Aorta (tissue), 5 donors: ENCODE measurements at regions not wholly inside any gene's neighbourhood (a gene's known extent, or its start where the extent isn't known, plus 50 kb on each side); places are given as distances from the start of the nearest gene placed in this dataset.
"Not testable (repeated sequence)": the region's sequence is repeated elsewhere in the genome, so short reads cannot be mapped to it uniquely, and the experiment has no call there.

Experiments used
- ATAC-seq: fragments of 200-7000 bp; cut with Tn5 transposase; one replicate; pipeline ENCODE4 v1.9.1; 2022; ENCODE audit warnings: moderate library complexity; ENCODE audit not compliant: low FRiP score
- DNase-seq, 2 donors: peaks; one replicate each; pipeline ENCODE4 v3.0.0-alpha.2; 2020
- H3K27ac ChIP-seq, 2 donors: one replicate each; pipeline ENCODE4 v1.5.1; 2013; ENCODE audit warnings: low read length in 2 of 2, mild to moderate bottlenecking in 2 of 2, moderate library complexity in 2 of 2, control low read depth in 1 of 2, inconsistent platforms in 1 of 2, low read depth in 1 of 2
- H3K27me3 ChIP-seq, 2 donors: one replicate each; pipeline ENCODE4 v1.6.1; 2013; ENCODE audit warnings: control low read depth in 1 of 2, low read length in 1 of 2, mild to moderate bottlenecking in 1 of 2, moderate library complexity in 1 of 2; ENCODE audit not compliant: insufficient read depth in 2 of 2, control insufficient read depth in 1 of 2
- H3K36me3 ChIP-seq, 2 donors: one replicate each; pipeline ENCODE4 v1.6.1; 2013; ENCODE audit warnings: control low read depth in 1 of 2, low read length in 1 of 2, mild to moderate bottlenecking in 1 of 2; ENCODE audit not compliant: insufficient read depth in 2 of 2, control insufficient read depth in 1 of 2
- H3K4me1 ChIP-seq, 2 donors: one replicate each; pipeline ENCODE4 v1.6.1; 2013; ENCODE audit warnings: low read length in 2 of 2, control low read depth in 1 of 2, mild to moderate bottlenecking in 1 of 2, moderate library complexity in 1 of 2; ENCODE audit not compliant: insufficient read depth in 2 of 2, control insufficient read depth in 1 of 2
- H3K4me3 ChIP-seq, 2 donors: one replicate each; pipeline ENCODE4 v1.5.1; 2013; ENCODE audit warnings: low read length in 2 of 2, control low read depth in 1 of 2, mild to moderate bottlenecking in 1 of 2
- H3K9me3 ChIP-seq: one replicate; pipeline ENCODE4 v1.6.1; 2013; ENCODE audit warnings: mild to moderate bottlenecking, low read length; ENCODE audit not compliant: control insufficient read depth
- WGBS, 2 donors: extraction: QIAGEN DNeasy Blood & Tissue Kit; methylation state at CpG; one replicate each; pipeline ENCODE4 v1.1.7; 2013; 5-methylcytosine and 5-hydroxymethylcytosine counted together
- intact Hi-C, 2 donors: fragments of 100-400 bp; cut with DNase I; formaldehyde crosslinking; loops; one replicate each; pipeline versions ENCODE4 v1.14.2 to v1.15.0; 2022
- donor health status: healthy with polysubstance abuse.
- donor health status: Bipolar disorder and iron deficiency.
- donor health status: DM: no; HTN: no; CAD: no.
- donor health status: DM: no; HTN: no; CAD: no.
- donor health status: DM: yes; HTN: yes; CAD: no.

DNA sequence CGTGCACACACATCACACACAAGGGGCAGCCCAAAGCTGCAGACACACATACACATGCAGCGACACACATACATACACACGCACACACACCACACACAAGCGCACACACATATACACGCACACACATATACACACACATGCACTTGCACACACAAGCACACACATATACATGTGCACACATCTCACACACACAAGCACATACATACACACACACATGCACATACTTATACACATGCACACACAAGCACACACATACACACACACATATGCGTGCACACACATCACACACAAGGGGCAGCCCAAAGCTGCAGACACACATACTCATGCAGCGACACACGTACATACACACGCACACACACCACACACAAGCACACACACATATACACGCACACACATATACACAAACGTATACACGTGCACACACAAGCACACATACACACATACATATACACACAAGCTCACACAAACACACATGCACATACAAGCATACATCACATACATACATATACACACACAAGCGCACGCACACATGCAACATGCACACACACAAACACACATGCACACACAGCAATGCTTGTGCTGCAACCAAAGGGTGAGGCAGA lies 178.8 kb upstream of the PFKP start:
- no peaks in the 10 kb centered on the region for H3K36me3 ChIP-seq
- no peaks in the 10 kb centered on the region for H3K4me1 ChIP-seq
- intact Hi-C loops, result no loop called here
- WGBS, 2 donors, result 97% methylated on average over 14 of the region's 14 CpGs
- no peak overlapping the region for H3K4me3 ChIP-seq
- ATAC-seq, result no peak
- peaks cover 2% of the 10 kb centered on the region for H3K9me3 ChIP-seq
- no peak for DNase-seq
- H3K27me3 ChIP-seq, result no peaks in the 10 kb centered on the region
- H3K27ac ChIP-seq, result no peak overlapping the region

DNA sequence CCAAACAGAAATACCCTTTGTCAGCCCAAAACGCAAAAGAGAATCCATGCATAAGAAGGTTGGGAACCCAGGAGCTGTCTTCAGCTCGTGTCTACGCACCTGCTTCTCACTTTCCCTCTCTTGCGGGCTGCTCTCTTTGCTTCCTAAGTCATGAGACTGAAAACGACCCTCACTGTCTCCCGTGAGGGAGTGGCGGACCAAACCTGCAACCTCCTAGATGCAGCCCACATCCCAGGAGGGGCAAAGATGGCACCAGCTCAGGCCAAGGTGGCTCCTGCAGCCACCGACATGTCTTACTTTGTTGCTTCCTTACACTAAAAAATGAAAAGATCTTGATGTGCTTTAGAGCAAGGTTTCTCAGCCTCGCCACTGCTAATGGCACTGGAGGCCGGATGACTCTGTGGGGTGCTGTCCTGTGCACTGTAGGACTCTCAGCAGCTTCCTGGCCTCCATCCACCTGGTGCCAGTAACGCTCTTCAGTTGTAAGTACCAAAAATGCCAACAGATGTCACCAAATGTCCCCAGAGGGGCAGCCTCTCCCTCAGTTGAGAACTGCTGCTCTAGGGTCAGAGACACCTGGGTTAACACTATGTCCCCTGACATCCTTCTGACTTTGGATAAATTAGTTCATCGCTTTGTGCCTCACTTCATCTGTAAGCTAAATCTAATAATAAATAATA lies 179.8 kb upstream of the PFKP start:
- Histone ChIP-seq H3K9me3 (peaks cover 2% of the 10 kb centered on the region), H3K27ac (no peak overlapping the region), H3K27me3 (no peaks in the 10 kb centered on the region), H3K4me3 (no peak overlapping the region), H3K4me1 (no peaks in the 10 kb centered on the region), H3K36me3 (no peaks in the 10 kb centered on the region)
- 84% methylated on average over 12 of the region's 12 CpGs for WGBS, 2 donors
- DNase-seq (no peak), ATAC-seq (no peak)
- intact Hi-C loops, result no loop called here

DNA sequence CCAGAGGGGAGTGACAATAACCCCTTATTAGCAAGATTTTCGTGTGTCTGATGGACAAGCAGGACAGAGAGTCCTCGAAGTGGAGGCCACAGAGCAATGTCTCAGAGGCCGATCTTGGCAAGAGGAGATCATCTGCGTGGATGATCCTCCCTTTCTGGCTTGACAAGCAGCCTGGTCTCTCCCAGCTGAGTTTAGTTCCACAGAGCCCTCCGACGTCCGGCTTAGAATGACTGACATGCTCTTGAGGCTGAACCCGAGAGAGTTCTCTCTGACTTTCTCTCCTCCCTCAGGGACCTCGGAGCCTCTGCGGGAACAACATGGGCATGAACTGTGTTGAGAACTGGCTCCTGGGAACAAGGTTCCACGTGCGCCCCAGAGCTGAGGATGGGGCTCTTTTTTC lies 180.7 kb upstream of the PFKP start:
- Histone ChIP-seq H3K4me3 (no peak overlapping the region), H3K36me3 (no peaks in the 10 kb centered on the region), H3K4me1 (no peaks in the 10 kb centered on the region), H3K27ac (no peak overlapping the region), H3K27me3 (no peaks in the 10 kb centered on the region), H3K9me3 (peaks cover 2% of the 10 kb centered on the region)
- 62 to 65% methylated on average over 12 of the region's 12 CpGs for WGBS, 2 donors
- DNase-seq, result no peak
- intact Hi-C loops, result no loop called here
- no peak for ATAC-seq

GRCh38 chr10:2885288-2886278 lies 181.8 kb upstream of the PFKP start:
- no peaks in the 10 kb centered on the region for H3K4me1 ChIP-seq
- H3K27me3 ChIP-seq, result no peaks in the 10 kb centered on the region
- no peak for ATAC-seq
- no peaks in the 10 kb centered on the region for H3K36me3 ChIP-seq
- H3K4me3 ChIP-seq, result no peak overlapping the region
- H3K27ac ChIP-seq, result no peak overlapping the region
- no peak for DNase-seq
- intact Hi-C loops, result no loop called here
- WGBS, 2 donors, result 77 to 79% methylated on average over 10 of the region's 10 CpGs
- H3K9me3 ChIP-seq, result peaks cover 2% of the 10 kb centered on the region

GRCh38 chr10:2883983-2884540 lies 183.3 kb upstream of the PFKP start:
- H3K4me3 ChIP-seq, ATAC-seq, H3K9me3 ChIP-seq, intact Hi-C loops, H3K27me3 ChIP-seq, H3K36me3 ChIP-seq, H3K27ac ChIP-seq, DNase-seq, H3K4me1 ChIP-seq: not testable (repeated sequence)
- WGBS, 2 donors, result 69 to 74% methylated on average over 4 of the region's 4 CpGs

- no peak overlapping the region for H3K27ac ChIP-seq
- ATAC-seq, result no peak
- intact Hi-C loops, result no loop called here
- no peaks in the 10 kb centered on the region for H3K27me3 ChIP-seq
- peaks cover 2% of the 10 kb centered on the region for H3K9me3 ChIP-seq
- no peaks in the 10 kb centered on the region for H3K36me3 ChIP-seq
- WGBS, 2 donors, result 53% methylated on average over 1 of the region's 1 CpG
- no peak overlapping the region for H3K4me3 ChIP-seq
- no peak for DNase-seq
- H3K4me1 ChIP-seq, result no peaks in the 10 kb centered on the region
Measured at GRCh38 chr10:2883238-2883637, 184.1 kb upstream of the PFKP start.

GRCh38 chr10:2882628-2883027 lies 184.7 kb upstream of the PFKP start:
- Histone ChIP-seq H3K4me3 (no peak overlapping the region), H3K36me3 (no peaks in the 10 kb centered on the region), H3K4me1 (no peaks in the 10 kb centered on the region), H3K9me3 (peaks cover 2% of the 10 kb centered on the region), H3K27ac (no peak overlapping the region), H3K27me3 (no peaks in the 10 kb centered on the region)
- intact Hi-C loops, result no loop called here
- ATAC-seq (no peak), DNase-seq (no peak)
- 6 to 18% methylated on average over 9 of the region's 9 CpGs for WGBS, 2 donors

- no peaks in the 10 kb centered on the region for H3K36me3 ChIP-seq
- DNase-seq, result no peak
- no peak overlapping the region for H3K4me3 ChIP-seq
- H3K27ac ChIP-seq, result no peak overlapping the region
- H3K9me3 ChIP-seq, result peaks cover 2% of the 10 kb centered on the region
- no peaks in the 10 kb centered on the region for H3K4me1 ChIP-seq
- no peaks in the 10 kb centered on the region for H3K27me3 ChIP-seq
- 16 to 20% methylated on average over 6 of the region's 6 CpGs for WGBS, 2 donors
- intact Hi-C loops, result no loop called here
- ATAC-seq, result no peak
Measured at GRCh38 chr10:2881720-2882620, 185.4 kb upstream of the PFKP start.
